BLaER1 (cell line): ENCODE measurements at regions not wholly inside any gene's neighbourhood (a gene's known extent, or its start where the extent isn't known, plus 50 kb on each side); places are given as distances from the start of the nearest gene placed in this dataset.
A peak's percentile ranks its signal among the peaks of the same experiment; 100 is the strongest.

Experiments
- H3K27ac ChIP-seq: shearing (Covaris generic); formaldehyde crosslinking; 2 replicates; pipeline ENCODE4 v1.8.1; 2022
- H3K27me3 ChIP-seq: shearing (Covaris generic); formaldehyde crosslinking; 2 replicates; pipeline ENCODE4 v1.8.1; 2022
- H3K36me3 ChIP-seq: shearing (Covaris generic); formaldehyde crosslinking; 2 replicates; pipeline ENCODE4 v1.8.1; 2022
- H3K4me1 ChIP-seq: shearing (Covaris generic); formaldehyde crosslinking; 2 replicates; pipeline ENCODE4 v1.8.1; 2022
- H3K4me2 ChIP-seq: shearing (Covaris generic); formaldehyde crosslinking; 2 replicates; pipeline ENCODE4 v1.8.1; 2022
- H3K4me3 ChIP-seq: shearing (Covaris generic); formaldehyde crosslinking; 2 replicates; pipeline ENCODE4 v1.8.1; 2022
- H3K9ac ChIP-seq: shearing (Covaris generic); formaldehyde crosslinking; 2 replicates; pipeline ENCODE4 v1.8.1; 2022
- H3K9me3 ChIP-seq: shearing (Covaris generic); formaldehyde crosslinking; 2 replicates; pipeline ENCODE4 v1.8.1; 2022
- H4K20me1 ChIP-seq: shearing (Covaris generic); formaldehyde crosslinking; 2 replicates; pipeline ENCODE4 v1.8.1; 2022
- Cebpa-rat ChIP-seq: shearing (Covaris generic); IDR thresholded peaks from 2 replicates; pipeline ENCODE4 v1.8.1; 2022

DNA sequence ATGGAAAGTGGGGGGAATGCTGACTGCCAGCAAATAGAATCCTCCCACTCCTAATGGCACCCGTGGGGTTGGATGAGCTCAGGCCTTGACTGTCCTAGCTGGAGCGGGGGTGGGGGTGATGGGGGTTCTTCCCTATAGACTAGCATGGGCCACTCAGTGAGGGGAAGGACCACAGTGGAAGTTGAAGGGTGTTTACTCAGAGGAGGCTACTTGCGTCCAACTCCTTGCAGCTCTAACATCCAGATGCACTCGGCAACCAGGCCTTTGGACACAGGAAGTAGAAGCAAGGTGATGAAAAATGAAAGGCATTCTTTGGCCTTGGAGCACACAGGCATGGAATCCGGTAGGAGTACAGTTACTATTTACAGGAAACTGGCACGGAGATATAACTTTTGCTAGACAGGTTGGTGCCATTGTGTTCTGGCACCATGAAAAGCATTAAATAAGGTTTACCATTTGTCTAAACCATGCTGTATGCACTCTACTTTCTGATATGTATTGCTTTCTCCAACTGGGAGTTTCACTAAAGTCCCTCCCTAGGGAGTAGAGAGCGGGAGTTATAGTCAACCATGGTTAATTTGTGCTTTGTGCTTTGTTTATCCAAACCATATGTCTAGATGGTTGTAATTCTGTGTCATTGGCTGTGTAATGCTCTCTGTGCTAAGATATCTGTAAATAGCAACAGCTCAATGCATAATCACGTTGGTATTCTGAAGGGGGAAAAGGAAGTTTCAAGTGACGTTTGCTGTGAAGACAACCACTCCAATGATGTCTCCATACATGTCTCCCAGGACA lies 125.3 kb downstream of the TSHZ3 start:
- Histone ChIP-seq H3K4me2 (no peak overlapping the region), H3K9ac (no peak overlapping the region), H3K36me3 (no peaks in the 10 kb centered on the region), H3K27me3 (no peaks in the 10 kb centered on the region), H3K4me3 (no peak overlapping the region), H3K4me1 (peaks cover 15% of the 10 kb centered on the region), H4K20me1 (no peaks in the 10 kb centered on the region), H3K27ac (no peak overlapping the region), H3K9me3 (no peaks in the 10 kb centered on the region)
- TF ChIP-seq Cebpa-rat: no peak

DNA sequence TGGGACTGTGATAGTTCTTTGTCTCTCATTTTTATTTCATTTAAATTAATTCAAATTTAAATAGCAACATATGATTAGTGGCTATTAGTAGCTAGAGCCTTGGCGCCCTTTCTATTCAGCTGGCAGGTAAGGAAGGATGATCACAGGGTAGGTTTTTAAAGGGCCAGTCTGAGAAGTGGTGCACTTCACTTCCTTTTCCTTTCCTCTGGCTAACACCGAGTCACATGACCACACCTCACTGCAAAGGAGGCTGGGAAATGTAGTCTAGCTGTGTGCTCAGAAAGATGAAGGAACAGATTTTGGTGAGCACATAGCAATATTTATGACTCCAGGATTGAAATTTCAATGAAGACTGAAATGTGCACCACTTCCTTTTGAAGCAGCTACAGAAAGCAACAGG lies 128.7 kb downstream of the TSHZ3 start:
- Histone ChIP-seq H3K4me3 (no peak overlapping the region; the same call in 1 of the 2 replicates), H3K36me3 (no peaks in the 10 kb centered on the region), H3K4me1 (peaks cover 15% of the 10 kb centered on the region), H4K20me1 (no peaks in the 10 kb centered on the region), H3K9ac (no peak overlapping the region), H3K27me3 (no peaks in the 10 kb centered on the region), H3K4me2 (peak overlapping the region; percentile 12), H3K9me3 (no peaks in the 10 kb centered on the region), H3K27ac (no peak overlapping the region)
- TF ChIP-seq Cebpa-rat: no peak

DNA sequence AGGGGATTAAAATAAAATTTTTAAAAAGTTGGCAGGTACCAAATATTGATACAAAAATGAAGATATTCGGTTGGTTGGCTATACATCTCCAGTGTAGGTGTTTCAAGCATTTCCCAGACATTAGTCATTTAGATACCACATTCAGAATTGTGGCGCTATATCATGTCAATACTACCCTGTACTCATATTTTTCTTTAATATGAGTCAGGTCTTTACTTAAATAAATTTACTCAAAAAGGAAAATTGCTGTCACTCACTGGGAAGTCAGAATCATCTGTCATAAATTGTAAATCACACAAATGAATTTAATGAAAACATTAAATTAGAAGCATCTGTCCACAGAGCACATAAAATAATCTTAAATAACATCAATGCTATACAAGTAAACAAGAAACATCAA lies 134.2 kb downstream of the TSHZ3 start:
- no peak overlapping the region for H3K4me3 ChIP-seq
- TF ChIP-seq Cebpa-rat: no peak
- no peak overlapping the region for H3K9ac ChIP-seq
- H4K20me1 ChIP-seq: no peaks in the 10 kb centered on the region
- H3K4me1 ChIP-seq: peaks cover 23% of the 10 kb centered on the region
- no peaks in the 10 kb centered on the region for H3K27me3 ChIP-seq
- no peak overlapping the region for H3K27ac ChIP-seq
- no peaks in the 10 kb centered on the region for H3K9me3 ChIP-seq
- no peak overlapping the region for H3K4me2 ChIP-seq
- no peaks in the 10 kb centered on the region for H3K36me3 ChIP-seq

DNA sequence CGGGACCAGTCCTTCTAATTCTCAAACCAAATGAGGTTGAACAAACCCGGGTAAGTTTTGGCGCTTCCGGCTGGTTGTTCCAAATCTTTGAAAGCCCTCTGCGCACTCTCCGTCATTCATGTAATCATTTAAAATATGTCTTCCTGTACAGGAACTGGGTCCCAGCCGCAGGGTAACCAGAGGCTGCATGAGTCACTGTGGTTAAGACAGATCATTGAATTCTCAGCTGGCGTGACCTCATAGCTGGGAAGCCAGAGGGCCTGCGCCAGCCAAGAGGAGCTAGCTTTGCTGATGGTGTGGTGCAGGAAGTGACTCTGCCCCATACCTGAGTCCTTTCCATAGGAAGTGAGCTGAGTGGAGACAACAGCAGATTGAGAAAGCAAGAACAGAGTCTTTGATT lies 135.2 kb downstream of the TSHZ3 start:
- no peaks in the 10 kb centered on the region for H3K9me3 ChIP-seq
- TF ChIP-seq Cebpa-rat: no peak
- H3K36me3 ChIP-seq: no peaks in the 10 kb centered on the region
- peak overlapping the region; percentile 68 for H3K4me2 ChIP-seq
- H3K27me3 ChIP-seq: no peaks in the 10 kb centered on the region
- H3K4me1 ChIP-seq: peaks cover 21% of the 10 kb centered on the region
- H4K20me1 ChIP-seq: no peaks in the 10 kb centered on the region
- no peak overlapping the region for H3K9ac ChIP-seq
- H3K27ac ChIP-seq: peak overlapping the region; percentile 32; the same call in 1 of the 2 replicates
- H3K4me3 ChIP-seq: 0 out of 2 replicates have a peak overlapping the region, but pooled peaks have one; percentile 11

DNA sequence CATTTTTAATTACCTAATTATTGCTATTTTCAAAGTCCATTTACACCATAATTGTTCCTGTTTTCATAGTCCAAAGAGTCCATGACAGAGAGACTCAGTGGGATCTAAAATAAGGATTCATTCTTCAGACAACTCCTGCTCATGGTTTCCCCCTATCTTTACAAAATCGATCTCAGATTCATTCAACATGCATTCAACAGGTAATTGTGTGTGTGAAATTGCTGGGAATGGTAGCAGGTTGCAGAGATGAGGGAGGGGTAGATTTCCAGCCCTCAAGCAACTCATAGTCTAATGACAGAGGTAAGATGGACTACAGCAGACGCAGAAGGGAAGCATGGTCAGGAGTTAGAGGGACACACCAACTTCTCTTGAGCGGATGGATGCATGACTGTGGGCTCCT lies 138.1 kb downstream of the TSHZ3 start:
- H3K4me2 ChIP-seq: no peak overlapping the region
- no peak overlapping the region for H3K27ac ChIP-seq
- no peaks in the 10 kb centered on the region for H3K9me3 ChIP-seq
- no peaks in the 10 kb centered on the region for H3K27me3 ChIP-seq
- H4K20me1 ChIP-seq: no peaks in the 10 kb centered on the region
- no peak overlapping the region for H3K9ac ChIP-seq
- no peak overlapping the region for H3K4me3 ChIP-seq
- no peaks in the 10 kb centered on the region for H3K36me3 ChIP-seq
- TF ChIP-seq Cebpa-rat: no peak
- peaks cover 21% of the 10 kb centered on the region for H3K4me1 ChIP-seq

DNA sequence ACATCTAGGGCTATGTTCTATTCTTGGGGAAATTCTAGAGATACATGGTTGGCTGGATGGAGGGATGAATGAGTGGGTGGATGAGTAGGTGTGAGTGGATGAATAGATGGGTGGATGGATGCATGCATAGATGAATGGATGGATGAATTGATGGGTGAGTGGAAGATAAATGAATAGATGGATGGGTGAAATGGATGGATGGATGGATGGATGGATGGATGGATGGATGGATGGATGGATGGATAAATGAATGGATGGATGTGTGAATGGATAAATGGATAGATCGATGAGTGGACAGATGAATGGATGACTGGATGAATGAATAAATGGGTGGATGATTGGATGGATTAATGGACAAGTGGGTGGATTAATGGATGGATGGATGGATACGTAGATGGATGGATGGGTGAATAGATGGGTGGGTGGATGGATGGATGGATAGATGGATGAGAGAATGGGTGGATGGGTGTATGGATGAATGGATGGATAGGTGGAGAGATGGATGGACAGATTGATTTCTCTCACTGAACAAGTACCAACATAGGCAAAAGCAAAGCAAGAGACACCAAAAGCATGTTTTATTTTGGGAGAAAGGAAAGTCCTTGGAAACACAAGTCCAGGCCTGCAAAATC lies 143.2 kb downstream of the TSHZ3 start:
- no peaks in the 10 kb centered on the region for H4K20me1 ChIP-seq
- no peak overlapping the region for H3K27ac ChIP-seq
- no peak overlapping the region for H3K4me3 ChIP-seq
- no peaks in the 10 kb centered on the region for H3K36me3 ChIP-seq
- H3K9me3 ChIP-seq: no peaks in the 10 kb centered on the region
- no peaks in the 10 kb centered on the region for H3K27me3 ChIP-seq
- TF ChIP-seq Cebpa-rat: no peak
- no peak overlapping the region for H3K9ac ChIP-seq
- peaks cover 14% of the 10 kb centered on the region; the same call in 1 of the 2 replicates for H3K4me1 ChIP-seq
- H3K4me2 ChIP-seq: no peak overlapping the region

DNA sequence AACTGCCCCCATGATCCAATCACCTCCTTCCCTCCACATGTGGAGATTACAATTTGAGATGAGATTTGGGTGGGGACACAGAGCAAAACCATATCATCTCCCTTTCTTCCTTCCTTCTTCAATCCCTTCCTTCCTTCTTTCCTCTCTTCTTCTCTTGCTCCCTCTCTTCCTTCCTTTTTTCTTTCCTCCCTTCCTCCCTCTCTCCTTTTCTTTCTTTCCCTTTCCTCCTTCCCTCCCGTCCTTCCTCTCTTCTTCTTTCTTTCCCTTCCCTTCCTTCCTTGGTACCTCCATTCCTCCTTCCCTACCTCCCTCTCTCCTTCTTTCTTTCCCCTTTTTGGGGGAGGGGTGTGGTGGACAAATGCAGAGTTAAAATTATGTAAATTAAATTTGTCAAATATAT lies 145.1 kb downstream of the TSHZ3 start:
- Histone ChIP-seq H3K4me3 (no peak overlapping the region), H3K9ac (no peak overlapping the region), H3K27ac (no peak overlapping the region), H3K9me3 (no peaks in the 10 kb centered on the region), H4K20me1 (no peaks in the 10 kb centered on the region), H3K36me3 (no peaks in the 10 kb centered on the region), H3K27me3 (no peaks in the 10 kb centered on the region), H3K4me2 (peak overlapping the region; percentile 16; the same call in 1 of the 2 replicates), H3K4me1 (peaks cover 14% of the 10 kb centered on the region; the same call in 1 of the 2 replicates)
- no peak for TF ChIP-seq Cebpa-rat

DNA sequence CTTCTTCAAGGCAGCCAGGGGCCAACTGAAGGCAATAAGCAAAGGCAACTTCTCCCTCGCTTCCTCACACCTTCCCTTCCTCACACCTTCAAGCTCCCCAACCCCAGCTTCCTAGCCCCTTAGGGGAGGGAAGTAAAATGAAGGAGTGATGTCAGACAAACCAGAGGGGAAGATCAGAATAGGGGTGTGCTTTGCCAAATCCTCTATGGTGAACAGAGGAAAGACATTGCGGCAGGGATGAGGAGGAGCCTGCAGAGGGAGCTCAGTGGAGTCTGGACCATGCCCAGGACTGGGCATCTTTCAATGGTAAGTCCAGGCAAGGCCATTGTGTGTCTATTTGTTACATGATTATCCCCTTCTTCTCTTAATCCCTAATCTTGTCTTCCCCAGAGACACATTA lies 164.0 kb downstream of the TSHZ3 start:
- H3K36me3 ChIP-seq: no peaks in the 10 kb centered on the region
- H3K27me3 ChIP-seq: no peaks in the 10 kb centered on the region
- H3K9ac ChIP-seq: no peak overlapping the region
- no peaks in the 10 kb centered on the region for H3K9me3 ChIP-seq
- H3K4me1 ChIP-seq: no peaks in the 10 kb centered on the region
- TF ChIP-seq Cebpa-rat: no peak
- H3K27ac ChIP-seq: no peak overlapping the region
- H3K4me2 ChIP-seq: no peak overlapping the region
- H4K20me1 ChIP-seq: no peaks in the 10 kb centered on the region
- no peak overlapping the region for H3K4me3 ChIP-seq

DNA sequence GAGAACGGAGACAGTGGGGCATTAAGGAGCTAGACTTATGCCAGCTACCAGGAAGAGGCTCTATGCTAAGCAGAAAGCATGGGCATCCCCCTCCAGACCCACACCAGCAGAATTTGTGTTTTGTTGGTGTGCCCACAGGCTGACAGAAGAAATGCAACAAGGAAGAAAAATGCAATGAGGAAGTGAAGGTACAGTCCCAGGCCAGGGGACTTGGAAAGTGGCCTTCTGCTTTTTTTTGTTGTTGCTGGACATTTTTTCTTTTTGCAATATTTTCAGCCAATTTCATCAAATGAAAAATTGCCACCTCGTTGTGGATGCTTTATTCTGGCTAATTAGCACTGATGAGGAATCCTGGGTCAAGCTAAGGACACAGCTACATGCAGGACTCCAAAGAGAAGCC lies 167.7 kb downstream of the TSHZ3 start:
- no peaks in the 10 kb centered on the region for H4K20me1 ChIP-seq
- no peaks in the 10 kb centered on the region for H3K9me3 ChIP-seq
- TF ChIP-seq Cebpa-rat: no peak
- no peak overlapping the region for H3K4me3 ChIP-seq
- no peaks in the 10 kb centered on the region for H3K4me1 ChIP-seq
- H3K27me3 ChIP-seq: no peaks in the 10 kb centered on the region
- no peak overlapping the region for H3K4me2 ChIP-seq
- H3K27ac ChIP-seq: no peak overlapping the region
- no peak overlapping the region for H3K9ac ChIP-seq
- no peaks in the 10 kb centered on the region for H3K36me3 ChIP-seq

DNA sequence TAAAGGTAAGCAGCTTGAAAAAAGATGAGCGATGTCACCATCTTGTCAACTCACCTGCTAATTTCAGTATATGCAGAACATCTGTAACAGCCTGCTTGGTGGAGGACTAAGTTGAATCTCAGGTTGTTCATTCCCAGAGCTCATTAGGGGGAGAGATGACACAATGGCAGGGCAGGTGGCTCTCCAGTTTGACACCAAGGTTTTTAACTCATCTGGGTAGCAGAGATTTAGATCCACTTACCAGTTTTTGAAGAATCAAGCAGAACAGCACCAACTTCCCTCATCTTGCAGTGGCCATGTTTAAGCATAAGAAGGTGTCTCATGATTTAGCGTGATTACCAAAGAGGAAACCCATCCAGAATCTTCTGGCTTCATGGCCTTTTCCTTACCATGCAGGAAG lies 168.3 kb downstream of the TSHZ3 start:
- Histone ChIP-seq H3K9me3 (no peaks in the 10 kb centered on the region), H3K4me3 (no peak overlapping the region), H3K36me3 (no peaks in the 10 kb centered on the region), H3K9ac (no peak overlapping the region), H3K27me3 (no peaks in the 10 kb centered on the region), H3K4me1 (no peaks in the 10 kb centered on the region), H3K27ac (no peak overlapping the region), H4K20me1 (no peaks in the 10 kb centered on the region), H3K4me2 (no peak overlapping the region)
- no peak for TF ChIP-seq Cebpa-rat
